ENCODE measurements at regions not wholly inside any gene's neighbourhood (a gene's known extent, or its start where the extent isn't known, plus 50 kb on each side); places are given as distances from the start of the nearest gene placed in this dataset.
"Not testable (repeated sequence)": the region's sequence is repeated elsewhere in the genome, so short reads cannot be mapped to it uniquely, and the experiment has no call there.

DNA sequence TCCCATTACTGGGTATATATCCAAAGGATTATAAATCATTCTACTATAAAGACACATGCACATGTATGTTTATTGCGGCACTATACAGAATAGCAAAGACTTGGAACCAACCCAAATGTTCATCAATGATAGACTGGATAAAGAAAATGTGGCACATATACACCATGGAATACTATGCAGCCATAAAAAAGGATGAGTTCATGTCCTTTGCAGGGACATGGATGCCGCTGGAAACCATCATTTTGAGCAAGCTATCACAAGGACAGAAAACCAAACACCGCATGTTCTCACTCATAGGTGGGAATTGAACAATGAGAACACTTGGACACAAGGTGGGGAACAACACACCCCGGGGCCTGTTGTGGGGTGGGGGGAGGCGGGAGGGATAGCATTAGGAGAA is 57.0 kb upstream of the NEUROD1 start:
- DNase-seq (ENCODE audit: low spot score), result not testable (repeated sequence)

DNA sequence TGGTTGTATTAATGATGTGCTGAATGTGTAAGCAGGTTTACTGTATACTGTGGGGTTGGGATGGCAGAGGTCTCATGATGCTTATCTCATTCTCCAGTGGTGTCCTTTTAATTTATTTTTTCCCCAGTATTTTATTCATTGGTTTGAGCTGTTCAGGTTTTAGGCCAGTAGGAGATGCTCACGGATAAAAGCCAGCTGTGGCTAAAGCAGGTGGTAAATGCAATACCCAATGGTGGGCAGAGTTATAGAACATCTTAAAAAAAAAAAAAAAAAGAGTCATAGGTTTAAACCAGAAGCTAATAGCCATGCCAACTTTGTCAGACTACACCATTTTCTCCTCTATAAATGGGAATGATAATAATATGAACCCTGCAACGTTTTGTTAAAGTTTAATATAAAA is 57.8 kb upstream of the NEUROD1 start:
- no peak for DNase-seq (ENCODE audit: low spot score)

DNA sequence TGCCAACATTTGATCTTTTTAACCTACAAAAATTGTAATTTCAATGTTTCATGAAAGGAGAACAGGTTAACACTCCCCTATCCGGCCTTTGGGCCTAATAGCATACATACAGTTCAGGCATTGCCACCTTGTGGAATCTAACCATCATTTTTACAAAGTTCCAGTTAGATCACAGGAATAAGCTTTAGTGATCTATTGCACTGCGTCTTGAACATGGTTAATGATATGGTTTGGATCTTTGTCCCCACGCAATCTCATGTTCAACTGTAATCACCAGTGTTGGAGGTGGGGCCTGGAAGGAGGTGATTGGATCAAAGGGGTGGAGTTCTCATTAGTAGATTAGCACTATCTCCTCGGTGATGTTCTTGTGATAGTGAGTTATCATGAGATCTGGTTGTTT is 58.2 kb upstream of the NEUROD1 start:
- DNase-seq (ENCODE audit: low spot score), result no peak

DNA sequence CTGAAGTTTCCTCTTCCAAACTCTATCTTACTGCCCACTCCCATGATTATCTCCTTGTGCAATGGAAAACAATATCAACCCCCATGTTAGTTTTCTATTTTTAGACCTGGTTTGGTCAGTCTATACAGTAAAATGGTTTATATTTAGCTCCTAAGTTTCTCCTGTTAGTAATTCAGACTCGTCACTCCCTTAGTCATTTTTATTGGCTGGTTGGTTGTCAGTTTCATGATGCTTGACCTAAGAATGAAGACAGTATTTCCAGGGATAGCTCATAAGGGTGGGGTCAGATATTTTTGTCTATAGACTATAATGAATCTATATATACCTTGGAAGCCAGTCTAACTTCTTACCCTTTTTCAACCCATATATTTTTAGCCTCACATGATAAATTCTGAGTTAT is 61.4 kb upstream of the NEUROD1 start:
- no peak for DNase-seq (ENCODE audit: low spot score)

DNA sequence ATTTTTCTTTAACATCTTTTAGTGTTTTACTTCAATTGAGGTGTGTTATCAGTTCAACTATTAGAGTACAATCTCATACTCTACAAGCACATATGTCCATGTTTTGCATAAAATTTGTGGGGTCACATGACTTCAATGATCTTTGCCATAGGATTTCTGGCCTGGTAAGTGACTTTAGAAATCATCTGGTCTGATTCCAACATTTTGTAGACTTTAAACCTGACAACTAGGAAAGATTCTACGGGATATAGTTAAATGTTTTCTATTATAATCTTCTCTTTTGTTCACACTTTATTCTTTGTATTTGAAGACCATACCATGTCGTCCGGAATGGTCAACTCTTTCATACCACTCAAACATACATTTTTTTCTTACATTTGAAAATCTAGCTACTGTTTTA is 62.0 kb upstream of the NEUROD1 start:
- DNase-seq (ENCODE audit: low spot score), result no peak

DNA sequence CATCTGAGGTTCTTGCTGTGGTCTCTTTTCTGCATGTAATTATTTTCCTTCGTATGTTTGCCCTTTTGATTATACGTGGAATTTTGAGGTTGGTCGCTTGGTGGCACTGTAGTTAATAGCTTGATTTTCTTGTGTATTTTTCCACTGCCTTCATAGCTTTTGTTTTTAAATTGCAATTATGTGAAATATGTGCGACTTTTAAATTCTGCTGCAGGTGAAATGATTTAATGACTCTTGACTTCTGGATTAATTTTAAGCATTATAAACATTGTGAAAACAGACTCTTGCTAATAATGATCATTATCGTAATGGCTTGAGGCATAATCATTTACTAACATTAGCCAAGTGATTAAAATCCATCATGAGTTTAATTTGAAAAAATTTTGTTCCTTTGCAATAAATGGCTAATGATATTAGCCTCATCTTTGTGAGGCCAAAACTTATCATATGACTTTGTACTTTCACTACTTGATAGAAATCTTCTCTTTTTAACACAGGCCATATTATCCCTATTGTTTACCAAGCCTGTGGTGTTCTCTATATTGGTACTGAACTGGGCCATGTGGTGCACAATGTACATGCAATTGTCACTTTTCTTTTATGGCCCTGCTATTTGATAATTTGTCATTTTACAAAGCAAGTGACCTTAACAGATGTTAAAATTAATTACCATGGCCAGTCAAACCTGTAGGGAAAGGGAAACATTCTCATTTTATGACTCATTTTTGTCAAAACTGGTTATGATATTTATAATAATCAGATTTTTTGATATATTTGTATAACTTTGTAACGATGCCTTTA is 62.8 kb upstream of the NEUROD1 start:
- peak; percentile 69 for DNase-seq (ENCODE audit: low spot score)

DNA sequence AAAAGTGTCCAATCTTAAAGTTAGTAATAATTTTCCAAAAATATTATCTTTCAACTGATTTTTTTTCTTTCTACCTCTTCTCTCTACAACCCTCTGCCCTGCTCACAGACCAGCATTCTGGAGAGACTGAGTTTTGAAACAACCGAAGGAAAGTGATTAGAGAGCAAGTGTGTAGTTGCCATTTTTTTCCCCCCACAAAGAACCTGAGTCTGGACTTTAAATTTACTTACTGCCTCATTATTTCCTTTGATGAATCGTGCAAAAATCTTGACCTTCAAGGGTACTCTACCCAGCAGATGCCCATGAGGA is 63.4 kb upstream of the NEUROD1 start:
- no peak for DNase-seq (ENCODE audit: low spot score)

DNA sequence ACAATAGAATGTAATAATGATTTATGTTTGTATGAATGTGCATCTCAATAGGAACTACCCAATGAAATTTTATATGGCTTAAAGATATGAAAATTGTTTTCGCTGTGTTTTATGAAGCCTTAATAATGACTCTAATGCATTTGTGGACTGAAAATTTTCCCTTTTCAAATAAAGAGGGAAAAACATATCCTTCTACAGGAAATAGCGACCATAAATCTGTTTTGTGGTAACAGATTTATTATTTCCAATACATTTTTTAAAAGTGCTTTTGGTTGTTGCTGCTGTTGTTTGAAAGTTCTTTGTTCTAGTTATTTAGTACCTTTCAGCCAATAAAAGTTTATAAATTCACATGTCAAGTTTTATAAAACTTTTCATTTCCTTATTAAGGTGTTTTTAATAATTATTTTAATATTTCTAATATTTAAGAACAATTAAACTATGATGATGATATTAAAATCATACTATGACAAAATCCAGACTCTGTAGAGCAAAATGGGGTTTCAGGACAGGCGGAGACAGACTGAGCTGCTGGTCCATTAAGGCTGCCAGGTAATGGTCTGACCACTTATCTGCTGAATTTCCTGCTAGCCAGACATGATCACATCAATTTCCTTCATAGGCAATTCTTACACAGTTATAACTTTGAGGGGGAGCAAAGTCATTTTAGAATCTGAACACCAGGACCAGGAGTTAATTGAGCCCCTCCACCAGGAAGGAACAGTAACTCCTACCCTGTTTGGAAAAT is 65.7 kb upstream of the NEUROD1 start:
- DNase-seq (ENCODE audit: low spot score), result no peak

DNA sequence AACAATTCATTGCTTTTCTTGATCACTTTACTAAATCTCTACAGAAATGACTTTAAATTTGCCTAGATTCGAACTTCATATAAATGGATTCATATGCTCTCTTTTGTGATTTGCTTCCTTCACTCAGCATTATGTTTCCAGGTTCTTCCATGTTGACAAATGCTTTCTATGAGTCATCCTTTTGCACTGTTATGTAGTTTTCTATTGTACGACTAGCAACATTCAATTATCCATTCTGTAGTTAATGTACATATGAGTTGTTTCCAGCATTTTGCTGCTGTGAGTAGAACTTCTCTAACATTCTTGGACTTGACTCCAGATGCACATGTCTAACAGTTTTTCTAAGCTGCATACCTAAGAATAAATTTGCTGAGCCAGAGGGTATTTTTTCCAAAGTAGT is 66.5 kb upstream of the NEUROD1 start:
- no peak for DNase-seq (ENCODE audit: low spot score)

DNA sequence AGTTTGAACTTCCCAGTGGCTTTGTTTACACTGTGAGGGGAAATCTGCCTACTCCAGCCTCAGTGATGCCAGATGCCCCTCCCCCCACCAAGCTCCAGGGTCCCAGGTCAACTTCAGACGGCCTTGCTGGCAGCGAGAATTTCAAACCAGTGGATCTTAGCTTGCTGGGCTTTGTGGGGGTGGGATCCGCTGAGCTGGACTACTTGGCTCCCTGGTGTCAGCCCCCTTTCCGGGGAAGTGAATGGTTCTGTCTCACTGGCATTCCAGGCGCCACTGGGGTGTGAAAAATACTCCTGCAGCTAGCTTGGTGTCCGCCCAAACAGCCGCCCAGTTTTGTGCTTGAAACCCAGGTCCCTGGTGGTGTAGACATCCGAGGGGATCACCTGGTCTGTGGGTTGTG is 70.0 kb upstream of the NEUROD1 start:
- DNase-seq (ENCODE audit: low spot score), result no peak

DNA sequence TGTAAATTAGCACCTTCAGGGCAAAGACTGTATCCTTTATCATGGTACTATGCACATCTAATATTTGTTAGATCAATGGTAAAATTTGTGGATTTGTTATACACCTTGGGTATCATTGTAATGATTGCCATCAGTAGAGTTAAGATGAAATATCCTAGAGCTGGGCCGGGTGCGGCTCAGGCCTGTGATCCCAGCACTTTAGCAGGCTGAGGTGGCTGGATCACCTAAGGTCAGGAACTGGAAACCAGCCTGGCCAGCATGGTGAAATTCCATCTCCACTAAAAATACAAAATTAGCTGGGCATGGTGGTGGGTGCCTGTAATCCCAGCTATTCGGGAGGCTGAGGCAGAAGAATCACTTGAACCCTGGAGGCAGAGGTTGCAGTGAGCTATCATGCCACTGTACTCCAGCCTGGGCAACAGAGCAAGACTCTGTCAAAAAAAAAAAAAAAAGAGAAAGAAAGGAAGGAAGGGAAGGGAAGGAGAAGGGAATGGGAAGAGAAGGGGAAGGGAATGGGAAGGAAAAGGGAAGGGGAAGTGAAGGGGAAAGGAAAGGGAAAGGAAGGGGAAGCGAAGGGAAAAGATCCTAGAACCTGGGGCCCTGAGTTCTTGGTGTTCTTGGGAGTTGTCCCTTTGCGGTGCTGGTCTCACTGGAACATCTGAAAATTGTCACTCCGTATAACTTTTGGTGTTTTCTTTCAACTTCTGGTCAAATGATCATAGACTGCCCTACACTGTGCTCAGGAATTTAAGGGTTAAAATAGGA is 71.1 kb upstream of the NEUROD1 start:
- DNase-seq (ENCODE audit: low spot score), result no peak

DNA sequence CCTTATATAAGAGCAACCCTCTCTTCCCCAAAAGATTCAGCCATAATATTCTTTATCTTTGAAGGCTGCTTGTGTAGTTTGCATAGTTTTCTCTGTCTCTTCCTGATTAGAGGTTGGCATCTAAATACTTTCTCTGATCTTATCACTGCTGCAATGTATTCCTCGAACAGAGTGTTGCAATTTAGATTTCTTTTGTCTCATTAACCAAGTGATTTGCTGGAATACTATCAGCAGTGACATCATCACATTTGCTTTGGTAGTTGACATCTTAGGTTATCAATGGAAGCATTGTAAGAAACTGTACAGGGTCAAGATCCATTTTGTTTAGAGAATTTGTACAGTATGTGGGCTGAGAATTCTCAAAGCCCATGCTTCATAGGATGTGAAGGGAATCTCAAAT is 72.0 kb upstream of the NEUROD1 start:
- DNase-seq (ENCODE audit: low spot score), result no peak

DNA sequence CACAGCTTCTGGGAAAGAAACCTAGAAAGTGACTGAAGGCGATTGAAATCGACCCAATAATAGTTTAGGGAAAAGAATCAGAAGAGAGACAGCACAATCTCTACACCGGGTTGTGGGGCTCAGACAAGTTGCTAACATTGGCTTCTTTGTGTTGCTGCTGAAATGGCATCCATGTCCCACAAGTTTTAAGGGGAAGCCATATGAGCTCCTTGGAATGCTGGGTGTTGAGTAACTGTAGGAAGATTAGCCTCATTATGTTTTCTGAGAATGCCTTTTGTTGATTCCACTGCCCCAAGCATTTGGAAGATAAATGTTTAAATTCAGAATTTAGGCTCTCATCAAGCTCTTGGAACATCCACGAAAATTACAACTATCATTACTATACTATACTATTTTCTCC is 73.4 kb upstream of the NEUROD1 start:
- no peak for DNase-seq (ENCODE audit: low spot score)

DNA sequence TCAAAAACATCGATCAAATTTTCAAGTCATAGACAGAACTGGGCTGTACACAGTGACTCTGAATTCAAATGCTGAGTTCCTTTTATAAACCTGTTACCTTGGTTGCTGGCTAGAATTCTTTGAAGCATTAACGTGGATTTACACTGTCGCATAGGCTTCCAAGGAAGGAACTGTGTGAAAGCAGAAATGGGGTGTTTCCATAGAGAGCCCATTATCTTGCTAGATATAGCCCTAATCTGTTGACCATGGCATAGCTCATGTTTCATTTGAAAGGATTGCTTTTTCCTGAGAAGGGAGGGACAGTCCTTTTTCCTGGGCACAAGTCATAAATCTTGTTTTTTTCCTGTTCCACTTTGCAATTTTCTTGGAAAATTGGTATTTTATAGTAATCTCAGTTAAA is 73.8 kb upstream of the NEUROD1 start:
- DNase-seq (ENCODE audit: low spot score), result no peak

DNA sequence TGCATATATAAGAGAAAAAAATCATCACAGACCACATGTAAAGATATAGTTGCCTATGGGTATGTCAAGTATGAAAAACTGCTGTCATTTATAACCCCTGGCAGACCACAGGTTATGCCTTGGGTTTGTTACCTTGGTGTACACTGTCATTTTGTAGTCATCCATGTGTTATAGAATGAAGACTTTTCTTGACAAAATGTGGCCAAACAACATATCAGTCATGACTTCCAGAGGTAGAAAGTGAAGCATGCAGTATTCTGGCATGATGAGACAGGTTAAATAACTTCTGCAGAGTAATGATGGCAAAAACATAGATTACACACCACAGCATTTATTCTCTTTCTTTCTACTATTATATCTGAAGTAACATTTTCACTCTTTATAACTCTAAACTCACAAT is 74.9 kb upstream of the NEUROD1 start:
- peak; percentile 27 for DNase-seq (ENCODE audit: low spot score)

DNA sequence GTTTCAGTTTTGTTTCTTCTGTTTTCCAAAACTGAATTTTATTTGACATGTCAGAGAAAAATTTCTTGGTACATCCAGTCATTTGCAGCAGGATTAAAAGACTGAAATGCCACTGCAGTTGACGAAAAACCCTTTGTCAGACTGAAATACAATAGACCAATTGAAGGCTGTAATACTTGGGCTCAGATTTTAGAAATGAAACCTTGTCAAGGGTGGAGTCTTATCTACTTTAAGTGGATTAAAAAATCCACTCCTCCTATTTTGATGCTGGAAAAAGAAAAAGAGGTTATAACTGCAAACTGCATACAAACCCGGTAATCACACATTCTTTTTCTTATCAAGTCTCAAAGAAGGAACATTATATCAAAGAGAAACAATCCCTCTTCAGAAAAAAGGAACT is 80.2 kb upstream of the NEUROD1 start:
- no peak for DNase-seq (ENCODE audit: low spot score)

DNA sequence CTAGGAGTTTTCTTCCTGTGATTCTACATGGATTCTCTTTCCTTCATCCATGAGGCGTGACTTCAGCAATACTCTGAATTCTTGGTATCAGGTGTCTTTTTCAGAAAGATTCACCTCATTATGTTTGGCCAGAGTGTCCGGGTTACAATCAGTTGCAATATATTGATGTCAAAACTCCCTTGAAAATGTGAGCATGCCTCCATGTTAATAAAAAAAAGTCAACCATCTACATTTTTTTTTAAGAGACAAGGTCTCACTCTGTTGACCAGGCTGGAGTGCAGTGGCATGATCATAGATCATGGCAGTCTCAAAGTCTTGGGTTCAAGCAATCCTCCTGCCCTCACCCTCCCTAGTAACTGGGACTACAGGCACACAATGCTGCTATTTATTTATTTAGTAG is 80.9 kb upstream of the NEUROD1 start:
- no peak for DNase-seq (ENCODE audit: low spot score)

DNA sequence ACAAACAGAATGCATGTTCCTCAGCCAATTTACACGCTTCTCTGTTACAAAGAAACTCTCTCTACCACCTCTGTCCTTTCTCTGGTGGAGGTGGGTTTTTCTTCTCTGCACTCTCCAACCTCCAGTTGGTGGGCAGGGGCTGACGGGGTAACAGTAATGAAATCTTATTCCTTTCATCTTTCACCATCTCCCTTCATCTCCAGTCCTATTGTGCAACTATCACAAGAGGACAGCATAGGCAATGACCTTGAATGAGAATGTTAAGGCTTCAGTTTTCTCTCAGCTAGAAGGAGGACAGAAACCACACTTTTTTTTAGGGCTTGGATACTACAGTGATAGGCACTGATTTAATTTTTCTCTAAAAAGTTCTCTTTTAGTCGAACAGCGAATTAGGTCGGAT is 81.7 kb upstream of the NEUROD1 start:
- no peak for DNase-seq (ENCODE audit: low spot score)

DNA sequence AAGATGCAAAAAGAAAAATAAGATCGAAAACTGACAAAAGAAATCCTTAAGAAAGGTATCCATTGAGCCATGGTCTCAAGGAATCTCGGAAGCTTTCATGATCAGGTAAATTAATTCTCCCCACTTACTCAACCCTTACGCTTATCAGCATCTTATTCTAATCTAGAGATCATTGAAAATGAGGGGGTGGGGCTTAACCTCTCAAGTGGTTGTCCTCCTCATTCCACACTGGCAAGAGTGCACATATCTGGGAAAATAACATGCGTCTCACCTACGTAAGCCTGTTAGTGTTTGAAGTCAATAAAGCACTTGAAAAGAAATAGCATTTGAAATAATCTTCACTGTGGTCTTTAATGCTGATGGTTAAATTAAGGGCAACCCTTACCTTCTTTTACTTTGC is 82.5 kb upstream of the NEUROD1 start:
- DNase-seq (ENCODE audit: low spot score), result no peak

DNA sequence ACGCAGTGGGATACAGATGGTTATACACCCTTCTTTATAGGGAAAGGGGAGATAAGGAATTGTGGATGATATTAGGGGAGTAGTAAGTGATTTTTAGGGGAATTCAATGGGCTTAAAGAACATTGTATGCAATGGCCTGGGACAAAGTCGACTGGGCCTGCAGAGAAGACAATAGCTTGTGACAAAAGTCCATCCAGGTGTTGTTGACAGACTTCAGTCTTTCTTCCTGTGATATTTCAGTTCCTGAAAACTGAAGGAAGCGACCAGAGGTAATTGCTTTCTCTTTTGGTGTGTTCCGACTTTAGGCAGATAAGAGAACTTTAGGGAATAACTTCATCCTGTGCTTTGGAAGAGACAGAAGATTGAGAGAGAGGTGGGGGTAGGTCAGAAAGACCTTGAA is 83.1 kb upstream of the NEUROD1 start:
- no peak for DNase-seq (ENCODE audit: low spot score)

DNA sequence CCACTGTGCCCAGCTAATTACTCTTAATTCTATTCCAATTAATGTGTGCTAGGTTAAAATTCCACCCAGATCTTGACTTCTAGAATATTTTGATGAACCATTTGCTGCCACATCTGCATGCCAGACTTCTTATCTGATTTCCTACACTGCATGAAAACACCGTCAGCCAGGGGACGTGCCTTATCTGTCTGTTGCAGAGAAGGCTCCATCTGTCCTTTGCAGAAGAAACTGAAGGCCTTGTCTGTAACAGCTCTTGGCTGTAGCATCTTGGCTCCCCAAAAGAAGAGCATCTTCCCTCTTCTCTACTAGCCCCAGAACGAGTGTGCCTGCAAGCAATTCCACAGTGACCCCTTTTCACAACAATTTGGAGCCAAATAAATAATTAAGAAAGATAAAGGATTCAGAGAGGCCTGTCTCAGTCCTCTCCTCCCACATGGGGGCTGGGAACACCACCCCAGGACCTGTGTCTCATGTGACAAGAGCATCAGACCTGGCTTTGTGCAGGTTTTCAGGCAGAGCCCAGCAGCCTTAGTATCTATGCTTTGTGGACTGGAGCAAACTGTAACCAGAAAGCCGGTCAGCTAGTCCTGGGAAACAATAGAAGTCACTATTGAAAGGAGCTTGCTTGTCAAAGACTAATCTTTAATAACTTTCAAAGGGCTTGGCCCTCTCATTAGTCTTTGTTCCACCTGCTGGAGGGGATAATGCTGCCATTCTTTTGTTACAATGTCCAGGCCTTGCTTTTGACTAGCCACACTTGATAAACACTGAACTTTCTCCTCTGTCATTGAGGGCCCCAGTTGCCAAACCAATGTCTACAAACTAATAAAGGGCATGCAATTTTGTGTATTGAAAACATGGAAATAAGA is 84.0 kb upstream of the NEUROD1 start:
- no peak for DNase-seq (ENCODE audit: low spot score)

DNA sequence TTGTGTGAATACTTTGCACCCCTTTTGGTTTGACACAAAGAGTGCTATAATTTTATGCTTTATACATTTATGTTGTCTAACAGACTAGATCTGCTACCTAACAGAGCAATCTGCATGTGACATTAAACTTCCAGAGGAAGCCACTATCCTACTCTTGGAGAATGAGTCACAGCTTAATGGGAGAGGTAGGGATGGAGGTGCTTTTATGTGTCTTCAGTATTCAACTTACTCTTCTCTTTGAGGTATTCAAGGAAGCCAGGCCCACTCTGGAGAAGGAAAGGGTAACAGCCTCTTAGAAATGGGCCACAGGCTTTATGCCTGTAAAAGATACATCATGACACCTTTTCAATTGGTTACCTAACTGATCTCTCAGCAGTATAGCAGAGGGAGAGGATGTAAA is 85.8 kb upstream of the NEUROD1 start:
- no peak for DNase-seq (ENCODE audit: low spot score)
